OCI-LY7 (cell line): ENCODE measurements at regions not wholly inside any gene's neighbourhood (a gene's known extent, or its start where the extent isn't known, plus 50 kb on each side); places are given as distances from the start of the nearest gene placed in this dataset.

Source experiments
- BruUV-seq: library from RNA; stranded (reverse); fragments of 400-500 nt; replicated peaks from 2 replicates; lab custom pipeline; 2021; lab: Mats Ljungman, UMichigan
- CTCF ChIA-PET: fragments of 300-600 bp; sonication (Branson Sonifier 250); formaldehyde crosslinking; loops from one replicate; lab custom pipeline; 2022; ENCODE audit warnings: antibody characterized with exemption; ENCODE audit not compliant: unreplicated experiment; lab: Charles Lee
- POLR2A ChIA-PET: fragments of 300-600 bp; sonication (Branson Sonifier 250); formaldehyde crosslinking; loops from one replicate; lab custom pipeline; 2022; ENCODE audit warnings: antibody characterized with exemption; lab: Charles Lee
- DNase-seq: peaks from one replicate; pipeline ENCODE4 v3.0.0-alpha.2; 2015; ENCODE audit warnings: low spot score
- H2AFZ ChIP-seq: fragments of 200-600 bp; sonication (generic), shearing (Covaris generic); 2 replicates; pipeline ENCODE4 v1.6.1; 2014; ENCODE audit warnings: mild to moderate bottlenecking, antibody characterized with exemption, low read length, moderate library complexity
- H3K27ac ChIP-seq: fragments of 200-600 bp; sonication (generic); 2 replicates; pipeline ENCODE4 v1.5.1; 2014; ENCODE audit warnings: mixed run types, low read depth, mild to moderate bottlenecking, moderate library complexity, low read length, inconsistent platforms; ENCODE audit not compliant: poor library complexity, severe bottlenecking
- H3K36me3 ChIP-seq: fragments of 200-600 bp; sonication (generic); 2 replicates; pipeline ENCODE4 v1.6.1; 2014; ENCODE audit warnings: mild to moderate bottlenecking, antibody characterized with exemption, low read length, moderate library complexity, mixed read lengths; ENCODE audit not compliant: insufficient read depth
- H3K4me1 ChIP-seq: fragments of 200-600 bp; sonication (generic); 2 replicates; pipeline ENCODE4 v1.5.1; 2014; ENCODE audit warnings: mild to moderate bottlenecking, low read length; ENCODE audit not compliant: insufficient read depth, poor library complexity, severe bottlenecking
- H3K4me2 ChIP-seq: fragments of 200-600 bp; sonication (generic); 2 replicates; pipeline ENCODE4 v1.6.1; 2014; ENCODE audit warnings: mild to moderate bottlenecking, low read length
- H3K4me3 ChIP-seq: fragments of 200-600 bp; sonication (generic); 2 replicates; pipeline ENCODE4 v1.5.1; 2014; ENCODE audit warnings: mild to moderate bottlenecking, low read depth, low read length; ENCODE audit not compliant: poor library complexity, severe bottlenecking
- H3K79me2 ChIP-seq: fragments of 200-600 bp; sonication (generic); 2 replicates; pipeline ENCODE4 v1.6.1; 2016; ENCODE audit warnings: low read depth, mild to moderate bottlenecking, low read length, moderate library complexity, mixed read lengths; ENCODE audit not compliant: insufficient read depth
- H3K9me2 ChIP-seq: fragments of 200-600 bp; sonication (generic); 2 replicates; pipeline ENCODE4 v1.6.1; 2016; ENCODE audit warnings: mild to moderate bottlenecking, low read length, mixed read lengths; ENCODE audit not compliant: insufficient read depth
- H3K9me3 ChIP-seq: fragments of 200-600 bp; sonication (generic); 2 replicates; pipeline ENCODE4 v1.6.1; 2014; ENCODE audit warnings: mild to moderate bottlenecking, mixed run types, low read length, mixed read lengths
- H4K20me1 ChIP-seq: fragments of 200-600 bp; sonication (generic); 2 replicates; pipeline ENCODE4 v1.6.1; 2014; ENCODE audit warnings: mild to moderate bottlenecking, antibody characterized with exemption, low read length, moderate library complexity, mixed read lengths; ENCODE audit not compliant: insufficient read depth
- EZH2phosphoT487 ChIP-seq: fragments of 200-600 bp; sonication (generic); IDR thresholded peaks from 2 replicates; pipeline ENCODE4 v1.6.1; 2018; ENCODE audit warnings: low read depth, borderline replicate concordance, mild to moderate bottlenecking, mixed run types, antibody characterized with exemption, low read length, moderate library complexity, mixed read lengths
- intact Hi-C: fragments of 100-400 bp; cut with micrococcal nuclease; formaldehyde crosslinking; loops from one replicate; pipeline ENCODE4 v1.10.0; 2022; ENCODE audit not compliant: unreplicated experiment
- TF ChIP-seq, protein P1 (sequence below): fragments of 200-600 bp; sonication (generic); conservative IDR thresholded peaks from 2 replicates; pipeline ENCODE4 v1.5.1; 2014; ENCODE audit warnings: mild to moderate bottlenecking, antibody characterized with exemption, low read length, moderate library complexity, mixed read lengths

DNA sequence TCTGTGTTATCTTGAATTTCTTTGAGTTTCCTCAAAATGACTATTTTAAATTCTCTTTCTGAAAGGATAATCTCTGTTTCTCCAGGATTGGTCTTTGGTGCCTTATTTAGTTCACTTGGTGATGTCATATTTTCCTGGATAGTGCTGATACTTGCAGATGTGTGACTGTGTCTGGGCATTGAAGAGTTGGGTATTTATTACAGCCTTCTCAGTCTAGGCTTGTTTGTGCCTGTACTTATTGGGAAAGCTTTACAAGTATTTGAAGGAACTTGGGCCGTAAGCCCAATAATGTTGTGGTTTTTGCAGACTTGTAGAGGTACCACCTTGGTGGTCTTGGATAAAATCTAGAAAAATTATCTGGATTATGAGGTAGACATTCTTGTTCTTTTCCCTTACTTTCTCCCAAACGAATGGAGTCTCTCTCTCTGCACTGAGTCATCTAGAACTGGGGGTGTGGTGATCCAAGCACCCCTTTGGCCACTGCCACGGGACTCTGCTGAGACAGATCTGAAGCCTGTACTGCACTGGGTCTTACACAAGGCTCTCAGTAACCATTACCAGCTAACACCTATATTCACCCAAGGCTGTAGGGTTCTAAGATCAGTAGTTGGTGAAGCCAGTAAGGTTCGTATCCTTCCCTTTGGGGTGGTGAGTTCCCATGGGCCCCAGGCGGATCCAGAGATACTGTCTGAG, 703.7 kb upstream of the MGAT4C start:
- no peaks in the 10 kb centered on the region for H3K79me2 ChIP-seq
- no peak overlapping the region for H3K27ac ChIP-seq
- no peaks in the 10 kb centered on the region for H4K20me1 ChIP-seq
- no peaks in the 10 kb centered on the region for H3K36me3 ChIP-seq
- no peak overlapping the region for H3K4me2 ChIP-seq
- intact Hi-C loops = no loop called here
- ChIA-PET CTCF (no interaction called here), POLR2A (no interaction called here)
- no peaks in the 10 kb centered on the region for H3K9me2 ChIP-seq
- no peak for DNase-seq
- H2AFZ ChIP-seq = no peak overlapping the region
- no TSS peak for BruUV-seq
- H3K4me3 ChIP-seq = no peak overlapping the region
- no peaks in the 10 kb centered on the region for H3K4me1 ChIP-seq
- no peak for TF ChIP-seq EZH2phosphoT487
- TF ChIP-seq, protein P1, sequence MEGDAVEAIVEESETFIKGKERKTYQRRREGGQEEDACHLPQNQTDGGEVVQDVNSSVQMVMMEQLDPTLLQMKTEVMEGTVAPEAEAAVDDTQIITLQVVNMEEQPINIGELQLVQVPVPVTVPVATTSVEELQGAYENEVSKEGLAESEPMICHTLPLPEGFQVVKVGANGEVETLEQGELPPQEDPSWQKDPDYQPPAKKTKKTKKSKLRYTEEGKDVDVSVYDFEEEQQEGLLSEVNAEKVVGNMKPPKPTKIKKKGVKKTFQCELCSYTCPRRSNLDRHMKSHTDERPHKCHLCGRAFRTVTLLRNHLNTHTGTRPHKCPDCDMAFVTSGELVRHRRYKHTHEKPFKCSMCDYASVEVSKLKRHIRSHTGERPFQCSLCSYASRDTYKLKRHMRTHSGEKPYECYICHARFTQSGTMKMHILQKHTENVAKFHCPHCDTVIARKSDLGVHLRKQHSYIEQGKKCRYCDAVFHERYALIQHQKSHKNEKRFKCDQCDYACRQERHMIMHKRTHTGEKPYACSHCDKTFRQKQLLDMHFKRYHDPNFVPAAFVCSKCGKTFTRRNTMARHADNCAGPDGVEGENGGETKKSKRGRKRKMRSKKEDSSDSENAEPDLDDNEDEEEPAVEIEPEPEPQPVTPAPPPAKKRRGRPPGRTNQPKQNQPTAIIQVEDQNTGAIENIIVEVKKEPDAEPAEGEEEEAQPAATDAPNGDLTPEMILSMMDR = no peak
- no peaks in the 10 kb centered on the region for H3K9me3 ChIP-seq

DNA sequence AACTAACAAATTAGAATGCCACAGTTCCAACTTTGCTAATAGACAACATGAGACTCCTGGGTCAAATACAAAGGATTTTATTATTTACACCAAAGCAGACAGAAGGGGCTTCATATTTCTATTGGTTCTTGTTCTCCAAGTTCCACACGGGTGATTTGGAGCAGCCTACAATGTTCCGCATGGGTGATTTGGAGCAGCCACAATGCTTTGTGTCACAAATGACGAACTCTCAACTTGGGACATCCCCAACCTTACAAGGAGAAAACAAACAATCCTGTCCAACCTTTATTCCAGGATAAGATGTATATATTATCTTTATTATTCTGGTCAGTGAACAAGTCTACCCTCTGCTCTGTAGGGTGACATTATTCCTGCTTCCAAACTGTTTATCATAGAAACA, 694.3 kb upstream of the MGAT4C start:
- H4K20me1 ChIP-seq = no peaks in the 10 kb centered on the region
- no peaks in the 10 kb centered on the region for H3K79me2 ChIP-seq
- TF ChIP-seq, protein P1 = no peak
- no peak for TF ChIP-seq EZH2phosphoT487
- no TSS peak for BruUV-seq
- no peak for DNase-seq
- no peak overlapping the region for H3K27ac ChIP-seq
- POLR2A ChIA-PET = interaction anchor here (0.6 kb wide), 1 partner anchor 1195 kb away, joined by 4 read pairs; no protein-coding TSS in a partner anchor
- no peaks in the 10 kb centered on the region for H3K9me2 ChIP-seq
- H3K4me3 ChIP-seq = no peak overlapping the region
- no peaks in the 10 kb centered on the region for H3K4me1 ChIP-seq
- no peaks in the 10 kb centered on the region for H3K36me3 ChIP-seq
- CTCF ChIA-PET = no interaction called here
- intact Hi-C loops = no loop called here
- no peak overlapping the region for H3K4me2 ChIP-seq
- H3K9me3 ChIP-seq = no peaks in the 10 kb centered on the region
- no peak overlapping the region for H2AFZ ChIP-seq

DNA sequence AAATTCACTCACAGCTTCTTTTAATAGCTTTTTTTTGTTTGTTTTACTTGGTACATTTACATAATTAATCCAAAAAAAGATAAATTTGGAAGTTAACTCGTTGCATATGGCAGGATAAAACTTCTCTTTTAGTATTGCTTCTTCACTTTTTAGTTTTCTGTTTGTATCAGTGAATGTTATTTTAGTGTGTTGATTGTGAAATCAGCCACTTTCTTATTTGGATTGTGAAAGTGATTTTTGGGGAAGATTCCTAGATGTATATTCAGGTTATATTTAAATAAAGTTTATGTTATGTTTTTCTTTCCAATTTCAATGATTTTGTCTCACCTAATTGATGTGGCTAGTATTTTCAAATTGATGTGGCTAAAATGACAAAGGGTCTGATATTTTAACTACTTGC, 693.9 kb upstream of the MGAT4C start:
- CTCF ChIA-PET = no interaction called here
- Histone ChIP-seq H4K20me1 (no peaks in the 10 kb centered on the region), H3K36me3 (no peaks in the 10 kb centered on the region), H3K9me3 (no peaks in the 10 kb centered on the region), H3K4me3 (no peak overlapping the region), H3K4me1 (no peaks in the 10 kb centered on the region), H3K4me2 (no peak overlapping the region), H3K27ac (no peak overlapping the region), H3K9me2 (no peaks in the 10 kb centered on the region), H2AFZ (no peak overlapping the region), H3K79me2 (no peaks in the 10 kb centered on the region)
- POLR2A ChIA-PET = no interaction called here
- no peak for DNase-seq
- TF ChIP-seq EZH2phosphoT487 = no peak
- TF ChIP-seq, protein P1 = no peak
- intact Hi-C loops = no loop called here
- BruUV-seq = no TSS peak
